ENCODE measurements at regions not wholly inside any gene's neighbourhood (a gene's known extent, or its start where the extent isn't known, plus 50 kb on each side); places are given as distances from the start of the nearest gene placed in this dataset.
"Not testable (repeated sequence)": the region's sequence is repeated elsewhere in the genome, so short reads cannot be mapped to it uniquely, and the experiment has no call there.

DNA sequence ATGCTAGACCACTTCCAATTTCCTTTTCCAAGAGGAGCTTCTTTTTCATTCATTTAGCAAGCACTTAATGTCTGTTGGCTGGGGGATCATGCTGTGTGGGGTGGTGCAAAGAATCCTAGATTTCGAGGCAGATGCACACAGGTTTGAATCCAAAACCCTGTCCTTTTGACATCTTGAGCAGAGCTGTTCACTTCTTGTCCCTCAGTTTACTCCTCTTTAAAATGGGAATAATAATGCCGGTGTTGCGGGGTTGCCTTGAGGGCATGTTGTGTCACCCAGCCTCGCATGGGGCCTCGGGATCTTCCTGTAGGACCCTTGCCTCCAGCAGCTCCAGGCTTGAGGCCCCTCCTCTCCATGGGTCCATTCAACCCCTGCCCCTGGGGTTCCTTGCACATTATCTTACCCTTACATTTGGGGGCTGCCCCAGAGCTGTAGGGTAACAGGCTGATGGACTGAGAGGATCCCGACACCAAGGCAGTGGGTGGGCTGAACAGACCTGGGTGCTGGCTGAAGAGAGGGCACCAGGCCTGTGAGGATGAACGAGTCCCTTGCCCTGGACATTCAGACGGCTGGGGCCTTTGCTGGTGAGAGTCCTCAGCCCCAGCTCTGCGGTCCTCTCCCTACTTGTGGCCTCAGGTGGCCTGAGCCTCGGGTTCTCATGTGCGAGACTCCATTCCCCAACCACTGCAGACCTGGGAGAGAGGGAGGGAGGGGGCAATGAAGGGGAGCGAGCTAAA lies 145.8 kb downstream of the BARX1 start:
- DNase-seq, result no peak

DNA sequence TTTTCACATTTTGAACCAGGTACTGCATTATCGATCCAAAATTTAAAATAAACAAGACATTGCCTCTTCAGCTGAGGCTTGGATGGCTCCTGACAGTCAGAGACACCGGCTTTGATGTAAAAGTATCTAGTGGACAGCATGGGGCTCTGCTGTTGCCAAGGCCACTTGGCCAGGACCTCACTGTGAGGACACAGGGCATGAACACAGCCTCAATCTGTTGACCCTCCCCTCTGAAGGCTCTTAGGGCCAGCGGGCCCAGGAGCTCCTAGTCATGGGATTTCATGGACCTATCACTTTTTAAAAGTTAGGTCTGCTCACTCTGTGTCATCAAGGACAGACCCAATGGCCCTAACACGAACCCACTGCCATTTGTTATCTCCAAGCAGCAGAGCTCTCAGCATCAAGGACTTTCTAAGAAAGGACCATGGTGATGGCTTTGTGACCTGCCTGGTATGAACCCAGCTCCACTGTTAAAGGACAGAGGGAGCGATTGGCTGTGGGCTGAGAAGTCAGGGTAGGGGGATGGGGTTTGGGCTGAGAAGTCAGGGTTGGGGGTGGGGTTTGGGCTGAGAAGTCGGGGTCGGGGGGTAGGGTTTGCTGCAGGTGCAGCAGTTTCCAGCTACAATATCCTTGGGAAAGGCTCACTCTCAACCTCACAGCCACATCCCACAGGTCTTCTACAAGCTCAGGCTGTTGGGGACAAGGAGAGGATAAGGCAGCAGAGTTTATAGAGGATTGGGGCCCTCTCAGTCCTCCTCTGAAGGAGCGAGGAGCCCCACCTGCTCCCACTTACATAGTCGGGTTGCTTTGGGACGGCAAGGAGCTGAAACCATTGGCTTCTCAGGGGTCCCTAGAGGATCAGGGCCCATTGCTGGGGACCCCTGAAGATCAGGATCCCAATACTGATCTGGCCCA lies 146.8 kb downstream of the BARX1 start:
- DNase-seq, result no peak

DNA sequence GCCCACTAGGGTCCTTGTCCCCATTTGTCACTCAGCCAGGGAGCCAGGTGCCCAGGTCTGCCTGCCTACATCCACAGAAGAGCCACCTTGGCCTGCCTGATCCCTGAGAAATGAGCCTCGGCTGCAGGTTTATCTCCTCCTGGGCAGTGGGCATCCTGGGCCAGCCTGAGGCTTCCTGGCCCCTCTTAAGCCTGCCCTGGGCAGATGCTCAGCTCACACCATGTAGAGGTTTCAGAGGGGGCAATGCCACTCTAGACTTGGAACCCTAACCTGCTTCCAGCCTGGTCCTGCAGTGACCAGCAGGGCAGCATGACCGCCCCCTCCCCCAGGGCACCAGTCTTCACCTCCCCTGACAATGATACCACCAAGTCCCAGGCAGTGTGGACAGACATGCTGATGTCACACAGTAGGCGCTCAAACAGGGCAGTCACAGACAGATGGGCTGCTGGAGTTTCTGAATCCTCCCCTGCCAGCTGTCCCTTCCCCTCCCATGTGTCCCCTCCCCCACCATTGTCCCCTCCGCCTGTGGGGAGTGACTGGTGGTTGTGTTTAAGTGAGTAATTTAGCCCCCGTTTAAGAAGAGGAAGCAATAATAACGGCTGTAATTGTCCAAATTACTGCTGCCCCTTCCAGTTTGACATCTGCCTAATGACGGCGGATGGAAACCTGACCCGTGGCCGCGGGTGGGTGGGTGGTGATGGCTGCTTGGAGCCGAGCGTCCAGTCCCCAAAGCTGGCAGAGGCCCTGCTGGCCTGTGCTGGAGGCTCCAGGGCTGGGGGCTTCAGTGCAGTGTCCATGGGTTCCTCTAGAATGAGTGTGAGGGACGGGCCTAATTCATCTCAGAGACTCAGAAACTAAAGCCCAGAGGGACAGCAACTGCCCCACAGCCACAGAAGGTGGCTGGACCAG lies 147.7 kb downstream of the BARX1 start:
- no peak for DNase-seq

DNA sequence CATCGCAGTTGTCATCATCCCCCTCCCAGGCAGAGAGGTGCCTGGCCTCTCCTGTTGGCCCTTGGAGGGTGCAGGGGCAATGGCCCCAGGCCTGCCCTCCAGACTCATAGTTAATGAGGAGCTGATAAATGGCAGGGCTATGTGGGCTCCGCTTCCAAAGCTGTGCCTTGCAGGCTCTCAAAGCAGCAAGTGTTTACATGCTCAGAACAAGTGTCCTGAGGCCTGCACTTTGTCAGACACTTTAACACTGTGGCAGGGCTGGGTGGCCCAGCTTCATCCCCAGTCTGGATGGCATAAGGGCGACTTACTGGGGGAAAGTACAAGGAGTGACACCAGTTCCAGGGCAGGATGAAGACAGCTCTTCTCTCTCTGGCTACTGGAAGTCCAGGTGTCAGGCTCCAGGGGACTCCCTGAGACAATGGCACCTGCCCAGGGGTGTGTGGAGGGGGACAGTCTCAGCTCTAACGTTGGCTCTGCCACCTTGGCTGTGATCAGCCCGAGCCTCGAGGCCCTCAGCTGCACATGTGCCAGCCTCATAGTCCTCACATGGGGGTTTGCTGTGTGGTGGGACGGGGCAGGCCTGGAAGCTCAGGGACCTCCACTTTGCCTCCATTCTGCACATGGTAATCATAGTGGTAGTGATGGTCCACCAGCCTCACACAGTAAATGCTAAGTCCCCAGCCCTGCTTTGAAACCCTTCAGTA lies 153.4 kb downstream of the BARX1 start:
- no peak for DNase-seq

DNA sequence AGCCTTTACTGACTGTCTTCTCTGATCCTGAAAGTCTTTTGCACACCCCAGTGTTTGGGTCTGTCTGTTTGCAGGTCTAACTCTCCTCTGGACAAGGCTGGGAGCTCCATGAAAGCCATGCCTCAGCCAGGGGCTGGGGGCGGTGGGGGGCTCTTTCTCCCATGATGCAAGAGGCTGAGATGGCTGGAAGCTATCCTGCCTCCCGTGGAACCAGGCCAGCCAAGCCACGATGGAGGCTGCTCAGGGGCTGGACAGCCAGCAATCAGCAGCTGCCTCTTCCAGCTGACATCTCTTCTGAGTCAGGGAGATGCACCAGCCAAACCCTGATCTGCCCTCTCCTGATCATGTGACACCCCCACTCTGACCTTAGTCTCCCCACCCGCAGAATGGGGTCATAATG lies 154.0 kb downstream of the BARX1 start:
- DNase-seq, result no peak

DNA sequence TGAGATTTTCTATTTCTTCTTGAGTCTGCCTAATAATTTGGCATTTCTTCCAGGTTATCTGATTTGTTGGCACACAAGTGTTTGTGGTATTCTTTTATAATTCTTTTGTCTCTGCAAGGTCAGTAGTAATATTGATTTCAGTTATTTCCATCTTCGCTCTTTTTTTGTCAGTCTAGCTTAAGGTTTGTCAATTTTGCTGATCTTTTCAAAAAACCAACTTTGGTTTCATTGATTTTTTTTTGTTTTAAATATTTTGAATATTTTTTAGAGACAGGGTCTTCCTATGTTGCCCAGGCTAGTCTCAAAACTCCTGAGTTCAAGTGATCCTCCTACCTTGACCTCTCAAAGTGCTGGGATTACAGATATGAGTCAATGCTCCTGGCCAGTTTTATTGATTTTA lies 162.8 kb downstream of the BARX1 start:
- no peak for DNase-seq

DNA sequence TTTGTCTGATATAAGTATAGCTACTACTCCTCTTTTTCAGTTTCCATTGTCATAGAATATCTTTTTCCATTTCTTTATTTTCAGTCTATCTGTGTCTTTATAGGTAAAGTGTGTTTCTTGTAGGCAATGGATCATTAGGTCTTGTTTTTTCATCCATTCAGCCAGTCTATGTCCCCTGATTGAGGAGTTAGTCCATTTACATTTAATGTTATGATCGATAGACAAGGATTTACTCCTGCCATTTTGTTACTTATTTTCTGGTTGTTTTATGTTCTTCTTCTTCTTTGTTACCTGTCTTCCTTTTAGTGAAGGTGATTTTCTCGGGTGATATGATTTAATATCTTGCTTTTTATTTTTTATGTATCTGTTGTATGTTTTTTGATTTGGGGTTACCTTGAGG lies 169.0 kb downstream of the BARX1 start:
- no peak for DNase-seq

DNA sequence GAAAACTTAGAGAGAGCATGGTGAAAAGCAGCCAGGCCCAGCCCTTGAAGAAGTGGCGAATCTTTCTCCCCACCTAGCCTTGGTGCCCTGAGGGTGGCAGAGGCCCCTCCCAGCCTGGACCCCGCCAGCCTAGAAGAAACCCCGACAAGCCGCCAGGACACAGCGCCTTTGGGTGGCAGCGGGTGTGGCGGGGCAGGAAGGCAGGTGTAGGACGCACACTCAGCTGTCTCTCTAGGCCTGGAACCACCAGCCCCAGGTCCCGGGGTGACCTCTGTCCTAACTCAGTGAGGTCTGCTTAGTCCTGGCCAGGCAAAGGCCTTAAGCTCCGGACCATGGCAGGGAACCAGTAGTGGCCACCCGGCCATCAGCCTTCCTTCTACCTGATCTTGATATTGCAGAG lies 178.3 kb downstream of the BARX1 start:
- DNase-seq, result no peak

DNA sequence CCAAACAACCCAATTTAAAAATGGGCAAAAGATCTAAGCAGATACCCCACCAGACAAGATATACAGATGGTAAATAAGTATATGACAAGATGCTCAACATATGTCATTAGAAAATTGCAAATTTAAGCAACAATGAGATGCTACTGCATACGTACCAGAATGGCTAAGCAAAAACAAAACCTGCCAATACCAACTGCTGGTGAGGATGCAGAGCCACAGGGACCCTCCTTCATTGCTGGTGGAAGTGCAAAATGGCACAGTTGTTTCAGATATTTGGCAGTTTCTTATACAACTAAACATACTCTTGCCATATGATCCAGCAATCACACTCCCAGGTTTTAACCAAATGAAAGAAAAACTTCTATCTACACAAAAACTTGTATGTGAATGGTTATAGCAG lies 178.9 kb downstream of the BARX1 start:
- DNase-seq, result no peak

DNA sequence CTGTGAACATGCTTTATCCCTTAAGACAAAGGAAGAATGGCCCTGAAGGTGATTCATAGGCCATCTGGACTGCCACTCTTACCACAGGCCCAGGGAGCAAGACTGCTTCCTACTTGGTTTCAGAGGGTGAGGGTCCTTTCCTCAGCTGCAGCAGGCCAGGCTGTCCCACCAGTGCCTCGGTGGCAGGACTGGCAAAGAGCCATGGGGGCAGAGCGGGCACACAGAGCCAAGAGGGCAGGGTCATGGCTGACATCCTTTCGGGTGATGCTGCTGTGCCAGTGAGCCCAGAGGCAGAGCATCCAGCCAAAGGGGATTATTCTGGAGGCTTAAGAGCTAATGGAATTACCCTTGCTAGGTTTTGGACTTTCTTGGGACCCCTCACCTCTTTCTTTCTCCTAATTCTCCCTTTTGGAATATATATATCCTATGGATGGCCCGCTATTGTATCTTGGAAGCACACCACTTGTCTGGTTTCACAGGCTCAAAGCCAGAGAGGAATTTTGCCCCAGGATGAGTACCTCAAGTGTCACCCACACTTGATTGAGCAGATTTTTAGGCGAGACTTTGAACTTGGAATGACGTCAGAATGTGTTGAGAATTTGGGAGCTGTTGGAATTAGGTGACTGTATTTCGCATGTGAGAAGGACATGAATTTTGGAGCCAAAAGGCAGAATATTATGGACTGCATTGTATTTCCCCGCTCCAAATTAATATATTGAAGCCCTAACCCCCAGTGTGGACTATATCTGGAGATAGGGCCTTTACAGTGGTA lies 180.6 kb downstream of the BARX1 start:
- no peak for DNase-seq

DNA sequence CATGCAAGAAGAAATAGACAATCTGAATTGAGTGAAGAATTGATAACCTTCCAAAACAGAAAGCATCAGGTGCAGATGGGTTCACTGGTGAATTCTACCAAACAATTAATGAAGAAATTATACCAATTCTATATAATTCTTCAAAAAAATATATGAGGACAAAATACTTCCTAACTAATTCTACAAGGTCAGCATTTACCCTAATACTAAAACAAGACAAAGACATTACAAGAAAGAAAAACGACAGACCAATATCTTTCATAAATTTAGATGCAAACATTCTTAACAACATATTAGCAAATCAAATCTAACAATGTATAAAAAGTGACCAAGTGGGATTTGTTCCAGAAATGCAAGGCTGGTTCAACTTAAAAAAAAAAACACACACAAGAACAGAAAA lies 183.9 kb downstream of the BARX1 start:
- no peak for DNase-seq

DNA sequence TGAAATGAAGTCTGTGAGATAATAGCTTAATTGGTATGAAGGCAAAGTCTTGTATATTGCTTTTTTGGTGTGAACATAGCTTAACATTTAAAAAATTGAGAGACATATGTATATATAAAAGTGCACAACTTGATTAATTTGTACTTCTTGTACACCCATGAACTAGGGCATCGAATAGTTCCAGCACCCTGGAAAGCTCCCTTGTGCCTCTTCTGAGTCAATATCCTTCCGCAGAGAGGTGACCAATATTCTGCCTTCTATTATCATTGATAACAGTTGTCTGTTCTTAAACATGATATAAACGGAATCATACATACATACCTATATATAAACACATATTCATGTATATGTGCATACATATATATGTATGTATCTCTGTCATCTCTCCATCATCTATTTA lies 185.4 kb downstream of the PHF2 start:
- DNase-seq, result no peak

DNA sequence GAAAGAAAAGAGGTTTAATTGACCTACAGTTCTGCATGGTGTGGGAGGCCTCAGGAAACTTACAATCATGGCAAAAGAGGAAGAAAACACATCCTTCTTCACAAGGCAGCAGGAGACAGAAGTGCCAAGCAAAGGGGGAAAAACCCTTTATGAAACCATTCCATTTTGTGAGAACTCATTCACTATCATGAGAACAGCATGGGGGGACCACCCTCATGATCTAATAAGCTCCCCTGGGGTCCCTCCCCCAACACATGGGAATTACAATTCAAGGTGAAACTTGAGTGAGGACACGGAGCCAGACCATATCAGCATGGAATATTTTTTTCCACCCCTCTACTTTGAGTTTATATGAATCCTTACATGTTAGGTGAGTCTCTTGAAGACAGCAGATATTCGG lies 173.7 kb downstream of the PHF2 start:
- no peak for DNase-seq

DNA sequence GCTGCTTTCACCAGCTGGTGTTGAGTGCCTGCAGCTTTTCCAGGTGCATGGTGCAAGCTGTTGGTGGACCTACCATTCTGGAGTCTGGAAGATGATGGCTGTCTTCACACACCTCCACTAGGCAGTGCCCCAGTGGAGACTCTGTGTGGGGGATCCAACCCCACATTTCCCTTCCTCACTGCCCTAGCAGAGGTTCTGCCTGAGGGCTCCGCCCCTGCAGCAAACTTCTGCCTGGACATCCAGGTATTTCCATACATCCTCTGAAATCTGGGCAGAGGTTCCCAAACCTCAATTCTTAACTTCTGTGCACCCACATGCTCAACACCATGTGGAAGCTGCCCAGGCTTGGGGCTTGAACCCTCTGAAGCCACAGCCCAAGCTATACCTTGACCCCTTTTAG lies 172.4 kb downstream of the PHF2 start:
- DNase-seq, result not testable (repeated sequence)

DNA sequence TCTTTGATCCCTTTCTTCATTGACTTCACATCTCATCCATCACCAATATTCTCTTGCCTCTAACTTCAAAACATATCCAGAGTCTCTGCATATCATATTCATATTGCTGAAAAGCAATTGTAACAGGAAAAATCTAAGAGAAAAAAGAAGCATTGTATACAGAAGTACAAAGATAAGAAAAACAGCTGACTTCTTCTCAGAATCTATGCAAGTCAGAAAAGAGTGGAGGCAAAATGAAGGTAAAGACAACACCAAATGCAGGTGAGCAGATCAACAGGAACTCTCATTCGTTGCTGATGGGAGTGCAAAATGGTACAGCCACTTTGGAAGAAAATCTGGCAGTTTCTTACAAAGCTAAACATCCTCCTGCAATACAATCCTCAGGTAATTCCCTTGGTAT lies 155.6 kb downstream of the PHF2 start:
- DNase-seq, result no peak

DNA sequence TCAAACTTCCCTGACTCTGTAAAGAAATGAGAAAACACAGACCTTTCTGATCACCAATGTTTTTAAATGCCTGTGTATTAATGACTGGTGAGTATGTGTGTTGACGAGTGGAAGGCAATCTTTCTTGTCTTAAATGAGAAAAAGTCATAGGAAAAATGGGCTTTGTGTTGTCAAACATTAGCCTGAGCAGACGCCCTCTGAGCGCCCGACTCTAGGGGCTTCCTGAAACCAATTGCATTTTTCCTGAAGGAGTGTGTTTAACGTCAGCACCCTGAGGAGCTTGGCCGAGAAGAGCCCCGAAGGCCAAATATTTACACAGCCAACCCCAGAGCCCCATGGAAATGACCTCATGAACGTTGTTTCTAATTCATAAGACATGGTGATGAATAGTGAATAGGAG lies 154.3 kb downstream of the PHF2 start:
- no peak for DNase-seq

DNA sequence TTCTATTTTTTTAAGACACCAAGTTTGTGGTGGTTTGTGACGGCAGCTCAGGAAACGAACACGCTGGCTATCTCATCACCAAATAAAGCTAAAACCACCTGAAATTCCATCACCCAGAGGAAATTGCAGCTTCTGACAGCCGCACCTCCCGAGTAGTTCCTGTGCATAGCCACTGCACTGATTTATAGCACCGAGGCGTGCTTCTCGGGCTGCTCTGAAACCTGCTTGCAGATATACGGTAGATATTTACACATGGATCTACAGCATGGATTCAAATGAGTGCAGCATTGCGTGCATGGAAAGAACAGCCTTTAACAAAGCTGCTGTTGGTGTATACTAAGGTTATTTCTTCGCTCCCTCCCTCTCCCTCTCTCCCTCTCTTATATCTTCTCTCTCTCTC lies 153.8 kb downstream of the PHF2 start:
- DNase-seq, result no peak

Data from stimulated activated CD4-positive, alpha-beta T cell treated with anti-CD3 and anti-CD28 coated beads, Interleukin-4, amount 100 ng/mL, for 4 hours (primary cell).